ENCODE measurements at regions not wholly inside any gene's neighbourhood (a gene's known extent, or its start where the extent isn't known, plus 50 kb on each side); places are given as distances from the start of the nearest gene placed in this dataset.

- DNase-seq (ENCODE audit: low read depth) = no peak
These were observed 627.5 kb downstream of the BUD13 start for GRCh38 chr11:116145187-116145865.

- DNase-seq (ENCODE audit: low read depth) = no peak
These were observed 628.3 kb downstream of the BUD13 start for GRCh38 chr11:116144387-116144958.

GRCh38 chr11:116138280-116138679 lies 634.1 kb upstream of the CADM1 start:
- no peak for DNase-seq (ENCODE audit: low read depth)

- no peak for DNase-seq (ENCODE audit: low read depth)
These were observed 633.5 kb upstream of the CADM1 start for GRCh38 chr11:116137753-116138152.

- DNase-seq (ENCODE audit: low read depth) = no peak
These were observed 632.9 kb upstream of the CADM1 start for GRCh38 chr11:116136987-116137674.

GRCh38 chr11:116135891-116136290 lies 631.7 kb upstream of the CADM1 start:
- DNase-seq (ENCODE audit: low read depth) = no peak

- no peak for DNase-seq (ENCODE audit: low read depth)
These were observed 630.2 kb upstream of the CADM1 start for GRCh38 chr11:116134450-116134849.

GRCh38 chr11:116132273-116132978 lies 628.2 kb upstream of the CADM1 start:
- no peak for DNase-seq (ENCODE audit: low read depth)

- DNase-seq (ENCODE audit: low read depth) = no peak
These were observed 625.9 kb upstream of the CADM1 start for GRCh38 chr11:116130122-116130521.

- DNase-seq (ENCODE audit: low read depth) = no peak
These were observed 625.2 kb upstream of the CADM1 start for GRCh38 chr11:116129456-116129855.

- DNase-seq (ENCODE audit: low read depth) = no peak
These were observed 622.3 kb upstream of the CADM1 start for GRCh38 chr11:116126562-116126961.

- no peak for DNase-seq (ENCODE audit: low read depth)
These were observed 620.9 kb upstream of the CADM1 start for GRCh38 chr11:116124922-116125714.

GRCh38 chr11:116123739-116124138 lies 619.5 kb upstream of the CADM1 start:
- DNase-seq (ENCODE audit: low read depth) = no peak

- no peak for DNase-seq (ENCODE audit: low read depth)
These were observed 618.7 kb upstream of the CADM1 start for GRCh38 chr11:116122697-116123472.

- DNase-seq (ENCODE audit: low read depth) = no peak
These were observed 614.9 kb upstream of the CADM1 start for GRCh38 chr11:116119158-116119557.

GRCh38 chr11:116118138-116118470 lies 613.9 kb upstream of the CADM1 start:
- DNase-seq (ENCODE audit: low read depth) = no peak

- DNase-seq (ENCODE audit: low read depth) = no peak
These were observed 613.3 kb upstream of the CADM1 start for GRCh38 chr11:116117331-116118137.

- no peak for DNase-seq (ENCODE audit: low read depth)
These were observed 611.6 kb upstream of the CADM1 start for GRCh38 chr11:116115801-116116200.

GRCh38 chr11:116114198-116114651 lies 610.0 kb upstream of the CADM1 start:
- DNase-seq (ENCODE audit: low read depth) = no peak

Data from T-helper 22 cell (primary cell).